Osteoblast (primary cell): ENCODE measurements at regions not wholly inside any gene's neighbourhood (a gene's known extent, or its start where the extent isn't known, plus 50 kb on each side); places are given as distances from the start of the nearest gene placed in this dataset.

Experiments used
- DNase-seq: peaks from one replicate; pipeline ENCODE4 v3.0.0; 2011; ENCODE audit warnings: low spot score, mixed read lengths; ENCODE audit not compliant: insufficient read length; ENCODE audit errors: missing footprints
- H2AFZ ChIP-seq: 2 replicates; pipeline ENCODE4 v1.6.0; 2011; ENCODE audit warnings: mild to moderate bottlenecking, low read length
- H3K27ac ChIP-seq: 2 replicates; pipeline ENCODE4 v1.5.1; 2011; ENCODE audit warnings: mild to moderate bottlenecking, low read depth, low read length, moderate library complexity
- H3K27me3 ChIP-seq: 2 replicates; pipeline ENCODE4 v1.6.0; 2012; ENCODE audit warnings: mild to moderate bottlenecking, control low read depth, inconsistent platforms, low read length, moderate library complexity; ENCODE audit not compliant: insufficient read depth
- H3K36me3 ChIP-seq: 2 replicates; pipeline ENCODE4 v1.5.1; 2011; ENCODE audit warnings: mild to moderate bottlenecking, low read length, control low read depth, moderate library complexity; ENCODE audit not compliant: insufficient read depth
- H3K4me1 ChIP-seq: 2 replicates; pipeline ENCODE4 v1.5.1; 2011; ENCODE audit warnings: mild to moderate bottlenecking, low read length, control low read depth, moderate library complexity; ENCODE audit not compliant: insufficient read depth
- H3K4me2 ChIP-seq: 2 replicates; pipeline ENCODE4 v1.6.0; 2011; ENCODE audit warnings: mild to moderate bottlenecking, low read length; ENCODE audit not compliant: insufficient read depth
- H3K4me3 ChIP-seq: fragments of 200-600 bp; sonication (generic); 3 replicates; pipeline ENCODE4 v1.5.1; 2012; ENCODE audit warnings: mild to moderate bottlenecking, low read length, inconsistent platforms; ENCODE audit not compliant: insufficient read depth
- H3K79me2 ChIP-seq: 2 replicates; pipeline ENCODE4 v1.6.0; 2012; ENCODE audit warnings: mild to moderate bottlenecking, low read length, control low read depth, inconsistent platforms; ENCODE audit not compliant: insufficient read depth
- H3K9me3 ChIP-seq: 2 replicates; pipeline ENCODE4 v1.5.1; 2011; ENCODE audit warnings: low read depth, low read length, control low read depth
- H4K20me1 ChIP-seq: 2 replicates; pipeline ENCODE4 v1.6.0; 2012; ENCODE audit warnings: mild to moderate bottlenecking, low read length, control low read depth; ENCODE audit not compliant: insufficient read depth
- TF ChIP-seq, protein P1 (sequence below): IDR thresholded peaks from 2 replicates; pipeline ENCODE4 v1.5.1; 2011; ENCODE audit warnings: mild to moderate bottlenecking, low read depth, low read length, moderate library complexity; ENCODE audit errors: extremely low read depth

DNA sequence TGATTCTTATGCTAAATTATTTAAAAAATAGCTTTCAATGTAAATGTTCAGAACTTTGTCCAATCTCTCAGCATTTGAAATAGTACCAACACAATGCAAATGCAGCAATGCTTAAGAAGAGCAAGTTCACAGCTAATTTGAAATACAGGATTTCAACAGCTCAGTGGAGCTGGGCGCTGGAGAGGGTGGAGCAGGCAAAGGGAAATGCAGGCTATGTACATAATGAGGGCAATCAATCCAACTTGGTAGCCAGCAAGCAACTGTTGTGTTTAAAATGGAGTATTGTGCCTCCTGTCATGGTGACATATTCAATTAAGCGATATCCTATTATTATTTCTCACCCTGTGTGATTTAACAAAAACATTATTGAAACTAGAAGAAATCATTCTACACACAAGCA is 568.8 kb downstream of the PSAT1 start:
- H3K36me3 ChIP-seq, result no peaks in the 10 kb centered on the region
- no peaks in the 10 kb centered on the region for H4K20me1 ChIP-seq
- no peaks in the 10 kb centered on the region for H3K79me2 ChIP-seq
- no peaks in the 10 kb centered on the region for H3K9me3 ChIP-seq
- no peak overlapping the region for H3K4me3 ChIP-seq
- H3K4me2 ChIP-seq, result no peak overlapping the region
- H3K4me1 ChIP-seq, result peaks cover 22% of the 10 kb centered on the region
- no peaks in the 10 kb centered on the region for H3K27me3 ChIP-seq
- H2AFZ ChIP-seq, result no peak overlapping the region
- no peak for DNase-seq
- TF ChIP-seq, protein P1, sequence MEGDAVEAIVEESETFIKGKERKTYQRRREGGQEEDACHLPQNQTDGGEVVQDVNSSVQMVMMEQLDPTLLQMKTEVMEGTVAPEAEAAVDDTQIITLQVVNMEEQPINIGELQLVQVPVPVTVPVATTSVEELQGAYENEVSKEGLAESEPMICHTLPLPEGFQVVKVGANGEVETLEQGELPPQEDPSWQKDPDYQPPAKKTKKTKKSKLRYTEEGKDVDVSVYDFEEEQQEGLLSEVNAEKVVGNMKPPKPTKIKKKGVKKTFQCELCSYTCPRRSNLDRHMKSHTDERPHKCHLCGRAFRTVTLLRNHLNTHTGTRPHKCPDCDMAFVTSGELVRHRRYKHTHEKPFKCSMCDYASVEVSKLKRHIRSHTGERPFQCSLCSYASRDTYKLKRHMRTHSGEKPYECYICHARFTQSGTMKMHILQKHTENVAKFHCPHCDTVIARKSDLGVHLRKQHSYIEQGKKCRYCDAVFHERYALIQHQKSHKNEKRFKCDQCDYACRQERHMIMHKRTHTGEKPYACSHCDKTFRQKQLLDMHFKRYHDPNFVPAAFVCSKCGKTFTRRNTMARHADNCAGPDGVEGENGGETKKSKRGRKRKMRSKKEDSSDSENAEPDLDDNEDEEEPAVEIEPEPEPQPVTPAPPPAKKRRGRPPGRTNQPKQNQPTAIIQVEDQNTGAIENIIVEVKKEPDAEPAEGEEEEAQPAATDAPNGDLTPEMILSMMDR, result no peak
- peak overlapping the region; percentile 79 for H3K27ac ChIP-seq

DNA sequence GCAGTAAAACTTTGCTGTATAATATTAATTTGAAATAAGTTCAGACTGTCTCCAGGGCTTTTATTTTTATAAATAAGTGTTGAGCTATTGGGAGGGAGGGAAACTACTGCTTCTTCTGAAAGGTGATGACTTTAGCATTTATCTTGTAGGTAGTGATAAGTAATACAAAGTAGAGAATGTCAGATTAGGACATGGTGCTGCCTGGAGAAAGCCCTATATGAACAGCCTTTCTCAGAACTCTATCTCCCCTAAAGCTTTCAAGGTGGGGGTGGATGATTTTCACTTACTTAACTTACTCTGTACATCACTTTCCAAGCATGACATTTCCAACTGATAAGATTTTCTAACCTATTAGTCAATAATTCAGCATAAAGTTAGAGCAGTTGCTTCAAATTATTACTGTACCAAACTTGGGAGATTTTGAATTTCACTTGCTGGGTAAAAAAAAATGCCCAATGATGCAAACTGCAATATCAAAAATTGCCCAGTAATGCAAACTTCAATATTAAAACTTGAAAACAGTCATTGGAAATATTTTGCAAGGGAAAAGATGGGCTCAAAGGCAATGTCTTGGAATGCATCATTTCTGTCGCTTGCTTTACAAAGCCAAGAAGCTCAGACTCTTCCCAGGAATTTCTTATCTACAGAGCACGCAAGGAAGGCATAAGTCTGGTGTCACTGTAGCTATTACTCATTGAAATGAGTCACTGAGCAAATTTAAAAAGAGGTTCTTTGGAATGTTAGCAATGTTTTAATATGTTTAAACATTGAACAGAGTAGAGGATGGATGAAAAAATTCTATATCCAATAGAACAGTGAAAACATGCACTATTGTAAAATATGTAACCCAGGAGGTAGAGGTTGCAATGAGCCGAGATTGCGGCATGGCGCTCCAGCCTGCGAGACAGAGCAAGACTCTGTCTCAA is 569.5 kb downstream of the PSAT1 start:
- Histone ChIP-seq H3K79me2 (no peaks in the 10 kb centered on the region), H3K4me2 (peak overlapping the region; percentile 51), H3K36me3 (no peaks in the 10 kb centered on the region), H3K9me3 (no peaks in the 10 kb centered on the region), H3K27ac (peak overlapping the region; percentile 79), H3K27me3 (no peaks in the 10 kb centered on the region), H4K20me1 (no peaks in the 10 kb centered on the region), H3K4me3 (no peak overlapping the region), H2AFZ (no peak overlapping the region), H3K4me1 (peaks cover 26% of the 10 kb centered on the region)
- TF ChIP-seq, protein P1, result no peak
- peak; percentile 58 for DNase-seq

DNA sequence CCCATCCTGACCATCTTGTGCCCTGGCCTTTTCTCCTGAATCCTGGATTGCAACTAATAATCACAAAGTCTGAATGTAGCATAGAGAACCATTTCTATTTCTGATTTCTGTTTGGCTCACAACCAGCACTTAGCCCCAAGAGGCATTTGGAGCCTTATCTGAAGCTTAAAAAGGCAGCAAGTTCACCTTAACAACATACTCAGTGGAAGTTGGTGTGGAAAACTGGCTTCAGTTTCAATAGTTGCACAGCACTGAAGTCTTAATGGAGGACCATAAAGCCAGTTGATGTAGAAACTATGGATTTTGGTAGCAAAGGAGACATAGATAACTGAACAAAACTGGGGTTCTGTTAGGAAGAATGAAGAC is 574.1 kb downstream of the PSAT1 start:
- Histone ChIP-seq H3K36me3 (no peaks in the 10 kb centered on the region), H3K27ac (peak overlapping the region; percentile 80), H3K4me2 (peak overlapping the region; percentile 26), H4K20me1 (no peaks in the 10 kb centered on the region), H3K9me3 (no peaks in the 10 kb centered on the region), H3K4me3 (no peak overlapping the region), H3K4me1 (peaks cover 27% of the 10 kb centered on the region), H2AFZ (no peak overlapping the region), H3K79me2 (no peaks in the 10 kb centered on the region), H3K27me3 (no peaks in the 10 kb centered on the region)
- TF ChIP-seq, protein P1, result no peak
- no peak for DNase-seq

DNA sequence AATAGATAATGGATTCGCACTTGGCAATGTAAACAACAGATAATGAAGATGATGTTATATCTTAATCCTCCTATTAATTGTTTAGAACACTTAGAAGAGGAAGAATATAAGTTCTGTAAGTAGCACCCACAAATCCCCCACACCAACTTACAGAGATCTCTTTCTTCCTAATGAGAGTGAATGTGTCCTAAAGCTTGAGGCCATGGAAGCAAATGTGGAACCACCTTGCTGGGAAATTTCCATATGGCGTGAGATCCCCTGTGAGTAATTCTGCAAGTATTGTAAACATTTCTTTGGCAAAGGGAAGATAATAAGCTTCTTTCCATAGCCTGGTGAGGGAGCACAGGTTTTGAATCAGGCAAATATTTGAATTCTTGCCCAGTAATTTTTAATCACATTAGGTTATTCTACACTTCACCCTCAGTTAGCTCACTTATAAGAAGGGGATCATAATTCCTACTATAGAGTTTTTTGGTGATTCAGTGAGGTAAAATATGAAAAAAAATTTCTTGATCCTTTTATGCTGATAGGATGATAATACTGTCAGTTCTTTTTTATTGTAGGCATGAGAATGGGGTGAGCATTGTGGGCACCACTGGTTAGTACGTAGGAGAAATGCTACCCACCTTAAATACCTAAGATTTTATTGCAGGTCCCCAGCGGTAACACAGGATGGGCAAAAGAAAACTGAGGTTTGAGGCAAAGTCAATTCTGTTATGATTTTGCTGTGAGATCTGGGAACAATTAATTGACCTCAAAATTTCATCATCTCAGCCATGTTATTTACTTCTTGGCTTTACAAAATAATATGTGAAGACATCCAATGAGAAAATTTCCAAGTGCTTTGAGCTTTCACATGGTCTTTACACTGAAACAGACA is 574.8 kb downstream of the PSAT1 start:
- H3K36me3 ChIP-seq, result no peaks in the 10 kb centered on the region
- H2AFZ ChIP-seq, result no peak overlapping the region
- peaks cover 21% of the 10 kb centered on the region for H3K4me1 ChIP-seq
- no peaks in the 10 kb centered on the region for H3K9me3 ChIP-seq
- no peaks in the 10 kb centered on the region for H4K20me1 ChIP-seq
- H3K27ac ChIP-seq, result peak overlapping the region; percentile 80
- DNase-seq, result peak; percentile 69
- TF ChIP-seq, protein P1, result no peak
- H3K27me3 ChIP-seq, result no peaks in the 10 kb centered on the region
- no peaks in the 10 kb centered on the region for H3K79me2 ChIP-seq
- peak overlapping the region; percentile 30 for H3K4me2 ChIP-seq
- H3K4me3 ChIP-seq, result no peak overlapping the region
